ENCODE measurements at regions not wholly inside any gene's neighbourhood (a gene's known extent, or its start where the extent isn't known, plus 50 kb on each side); places are given as distances from the start of the nearest gene placed in this dataset.

GRCh38 chr6:11922901-11923300 is 89.2 kb upstream of the HIVEP1 start:
- Mint-ChIP-seq H3K9me3 (no peaks in the 10 kb centered on the region), H3K4me3 (no peak overlapping the region), H3K4me1 (ENCODE audit: unreplicated experiment) (peaks cover 23% of the 10 kb centered on the region), H3K36me3 (no peaks in the 10 kb centered on the region), H3K27me3 (no peaks in the 10 kb centered on the region), H3K27ac (no peak overlapping the region)
- no peak for DNase-seq (ENCODE audit: extremely low spot score, unreplicated experiment)
- no peak for TF ChIP-seq CTCF (conservative IDR thresholded peaks at IDR 0.05)

GRCh38 chr6:11921751-11922150 is 90.4 kb upstream of the HIVEP1 start:
- H3K9me3 Mint-ChIP-seq = no peaks in the 10 kb centered on the region
- no peak for DNase-seq (ENCODE audit: extremely low spot score, unreplicated experiment)
- no peaks in the 10 kb centered on the region for H3K27me3 Mint-ChIP-seq
- H3K36me3 Mint-ChIP-seq = no peaks in the 10 kb centered on the region
- H3K4me1 Mint-ChIP-seq (ENCODE audit: unreplicated experiment) = peaks cover 19% of the 10 kb centered on the region
- no peak for TF ChIP-seq CTCF (conservative IDR thresholded peaks at IDR 0.05)
- no peak overlapping the region for H3K27ac Mint-ChIP-seq
- no peak overlapping the region for H3K4me3 Mint-ChIP-seq

GRCh38 chr6:11921017-11921438 is 91.1 kb upstream of the HIVEP1 start:
- Mint-ChIP-seq H3K27ac (peak overlapping the region; percentile 46), H3K9me3 (no peaks in the 10 kb centered on the region), H3K4me1 (ENCODE audit: unreplicated experiment) (peaks cover 19% of the 10 kb centered on the region), H3K4me3 (no peak overlapping the region), H3K36me3 (no peaks in the 10 kb centered on the region), H3K27me3 (no peaks in the 10 kb centered on the region)
- no peak for DNase-seq (ENCODE audit: extremely low spot score, unreplicated experiment)
- TF ChIP-seq CTCF (conservative IDR thresholded peaks at IDR 0.05) = no peak

GRCh38 chr6:11920566-11920965 is 91.5 kb upstream of the HIVEP1 start:
- peak overlapping the region; percentile 46 for H3K27ac Mint-ChIP-seq
- no peak for DNase-seq (ENCODE audit: extremely low spot score, unreplicated experiment)
- no peaks in the 10 kb centered on the region for H3K27me3 Mint-ChIP-seq
- H3K9me3 Mint-ChIP-seq = no peaks in the 10 kb centered on the region
- no peak for TF ChIP-seq CTCF (conservative IDR thresholded peaks at IDR 0.05)
- H3K36me3 Mint-ChIP-seq = no peaks in the 10 kb centered on the region
- no peak overlapping the region for H3K4me3 Mint-ChIP-seq
- peaks cover 19% of the 10 kb centered on the region for H3K4me1 Mint-ChIP-seq (ENCODE audit: unreplicated experiment)

- H3K27me3 Mint-ChIP-seq = no peaks in the 10 kb centered on the region
- no peak overlapping the region for H3K4me3 Mint-ChIP-seq
- DNase-seq (ENCODE audit: extremely low spot score, unreplicated experiment) = no peak
- peaks cover 19% of the 10 kb centered on the region for H3K4me1 Mint-ChIP-seq (ENCODE audit: unreplicated experiment)
- H3K36me3 Mint-ChIP-seq = no peaks in the 10 kb centered on the region
- H3K9me3 Mint-ChIP-seq = no peaks in the 10 kb centered on the region
- TF ChIP-seq CTCF (conservative IDR thresholded peaks at IDR 0.05) = no peak
- no peak overlapping the region for H3K27ac Mint-ChIP-seq
Observed at GRCh38 chr6:11919771-11920440, 92.2 kb upstream of the HIVEP1 start.
